HepG2 (cell line): ENCODE measurements at regions not wholly inside any gene's neighbourhood (a gene's known extent, or its start where the extent isn't known, plus 50 kb on each side); places are given as distances from the start of the nearest gene placed in this dataset.

Experiments
- ATAC-seq: fragments of 200-7000 bp; cut with Tn5 transposase; 3 replicates; pipeline ENCODE4 v1.9.1; 2020; ENCODE audit warnings: mild to moderate bottlenecking, moderate library complexity
- BruUV-seq: library from RNA; stranded (reverse); fragments of 400-500 nt; replicated peaks from 2 replicates; lab custom pipeline; 2021; lab: Mats Ljungman, UMichigan
- CTCF ChIA-PET: fragments of 300-600 bp; formaldehyde crosslinking; extraction: SDS; loops from one replicate; lab custom pipeline; 2021; ENCODE audit warnings: low total read pairs, inconsistent platforms, low intra/inter-chr PET ratio; lab: Yijun Ruan, JAX
- POLR2A ChIA-PET: fragments of 350-600 bp; sonication (Branson Sonifier 250); formaldehyde crosslinking; loops from one replicate; lab custom pipeline; 2020; ENCODE audit warnings: antibody characterized with exemption, inconsistent platforms; lab: Yijun Ruan, JAX
- DNase-seq: peaks from one replicate; pipeline ENCODE4 v3.0.0-alpha.2; 2015; ENCODE audit warnings: low spot score
- FAIRE-seq: peaks from 3 replicates; lab custom pipeline; 2011; peaks lifted over from hg19 to GRCh38; lab: Jason Lieb, UNC
- H2AFZ ChIP-seq: one replicate; pipeline ENCODE4 v1.6.1; 2011; ENCODE audit warnings: low read length, inconsistent platforms
- H3K27ac ChIP-seq: fragments of 300-600 bp; 3 replicates; pipeline ENCODE4 v1.8.0; 2011; ENCODE audit warnings: mixed run types, mild to moderate bottlenecking, mixed read lengths, low read length, inconsistent platforms; ENCODE audit not compliant: insufficient read depth; ENCODE audit errors: extremely low read length
- H3K27me3 ChIP-seq, 2 experiments: fragments of 200-600 bp in 1 of 2; 2 replicates in 1 of 2; 3 replicates in 1 of 2; pipeline versions ENCODE4 v1.6.0 to v1.8.0; 2011; ENCODE audit warnings: low read length in 2 of 2, mild to moderate bottlenecking in 2 of 2, moderate library complexity in 2 of 2, inconsistent platforms in 1 of 2; ENCODE audit not compliant: insufficient read depth in 2 of 2, control insufficient read depth in 1 of 2
- H3K36me3 ChIP-seq, 2 experiments: fragments of 200-600 bp in 1 of 2; replicated peaks in 1 of 2; 2 replicates in 1 of 2; 3 replicates in 1 of 2; pipeline versions ENCODE4 v1.5.1 to v1.8.0; 2011; ENCODE audit warnings: low read length in 2 of 2, inconsistent platforms in 1 of 2; ENCODE audit not compliant: insufficient read depth in 2 of 2, control insufficient read depth in 1 of 2
- H3K4me1 ChIP-seq: 2 replicates; pipeline ENCODE4 v1.5.1; 2012; ENCODE audit warnings: low read length, inconsistent platforms; ENCODE audit not compliant: insufficient read depth
- H3K4me2 ChIP-seq: 2 replicates; pipeline ENCODE4 v1.6.0; 2011; ENCODE audit warnings: low read depth, low read length, inconsistent platforms
- H3K4me3 ChIP-seq, 3 experiments: fragments of 200-600 bp in 1 of 3; sonication (generic), shearing (Covaris generic) in 1 of 3; replicated peaks in 1 of 3; 2 replicates each; pipeline ENCODE4 v1.5.1; 2011 to 2016; ENCODE audit warnings: low read length in 3 of 3, inconsistent platforms in 2 of 3, low read depth in 2 of 3, mild to moderate bottlenecking in 2 of 3, control low read depth in 1 of 3, mixed read lengths in 1 of 3; ENCODE audit not compliant: insufficient read depth in 1 of 3
- H3K79me2 ChIP-seq: one replicate; pipeline ENCODE4 v1.6.1; 2011; ENCODE audit warnings: low read length, inconsistent platforms; ENCODE audit not compliant: insufficient read depth
- H3K9ac ChIP-seq: 2 replicates; pipeline ENCODE4 v1.6.0; 2011; ENCODE audit warnings: mild to moderate bottlenecking, low read depth, low read length, inconsistent platforms; ENCODE audit not compliant: insufficient read depth
- H3K9me3 ChIP-seq: 2 replicates; pipeline ENCODE4 v1.5.1; 2012; ENCODE audit warnings: mild to moderate bottlenecking, low read length
- H4K20me1 ChIP-seq: 2 replicates; pipeline ENCODE4 v1.6.0; 2011; ENCODE audit warnings: inconsistent platforms, mild to moderate bottlenecking, low read length, moderate library complexity; ENCODE audit not compliant: insufficient read depth
- HDAC2 ChIP-seq: sonication (generic); formaldehyde crosslinking; IDR thresholded peaks from 2 replicates; pipeline ENCODE4 v1.4.0; 2020; ENCODE audit warnings: missing genetic modification reagents
- MAFF ChIP-seq: IDR thresholded peaks from 2 replicates; pipeline ENCODE4 v1.6.1; 2011; ENCODE audit warnings: low read depth, low read length, improper control_type of control experiment
- MAFK ChIP-seq, 2 experiments: IDR thresholded peaks in 1 of 2; conservative IDR thresholded peaks in 1 of 2; 2 replicates each; pipeline ENCODE4 v1.6.1; 2011; ENCODE audit warnings: improper control_type of control experiment in 2 of 2, low read length in 2 of 2
- NFE2L1 ChIP-seq: sonication (generic); formaldehyde crosslinking; IDR thresholded peaks from 2 replicates; pipeline ENCODE4 v1.4.0; 2020; ENCODE audit warnings: missing genetic modification reagents, mild to moderate bottlenecking, borderline replicate concordance
- NFE2L2 ChIP-seq: fragments of 150-350 bp; IDR thresholded peaks from 2 replicates; pipeline ENCODE4 v1.6.1; 2014; ENCODE audit warnings: low read length
- ZNF12 ChIP-seq: sonication (generic); formaldehyde crosslinking; IDR thresholded peaks from 2 replicates; pipeline ENCODE4 v1.5.0; 2020; ENCODE audit warnings: missing genetic modification reagents
- ZNF318 ChIP-seq: sonication (generic); formaldehyde crosslinking; IDR thresholded peaks from 2 replicates; pipeline ENCODE4 v1.4.0; 2020; ENCODE audit warnings: mild to moderate bottlenecking, missing genetic modification reagents
- ZNF564 ChIP-seq: sonication (generic); formaldehyde crosslinking; IDR thresholded peaks from 2 replicates; pipeline ENCODE4 v1.8.1; 2023; ENCODE audit warnings: mild to moderate bottlenecking, missing genetic modification reagents
- WGBS: methylation state at CpG from one replicate; pipeline ENCODE4 v1.1.6; 2017; ENCODE audit warnings: low lambda C conversion rate; 5-methylcytosine and 5-hydroxymethylcytosine counted together
- in situ Hi-C: cut with HindIII; loops from 2 replicates; pipeline ENCODE4 v1.10.0; 2017; ENCODE audit warnings: low pct_unique_long_range_greater_than_20kb; ENCODE audit not compliant: extremely low pct_ligation_motif_present
- intact Hi-C: fragments of 100-400 bp; cut with micrococcal nuclease; formaldehyde crosslinking; loops from one replicate; pipeline ENCODE4 v1.10.0; 2022; ENCODE audit not compliant: unreplicated experiment

- H3K9me3 ChIP-seq: no peaks in the 10 kb centered on the region
- FAIRE-seq (no peak), ATAC-seq (no peak), DNase-seq (no peak)
- no peaks in the 10 kb centered on the region for H3K36me3 ChIP-seq
- H3K79me2 ChIP-seq: no peaks in the 10 kb centered on the region
- H3K27me3 ChIP-seq: no peaks in the 10 kb centered on the region
- no peaks in the 10 kb centered on the region for H4K20me1 ChIP-seq
- ChIA-PET CTCF (no interaction called here), POLR2A (no interaction called here)
- peak; percentile 88 to 95 for TF ChIP-seq MAFK (conservative IDR thresholded peaks at IDR 0.05 in 1 of 2, IDR thresholded peaks at IDR 0.05 in 1 of 2; ENCODE audit: low read length in 2 of 2)
- no peak for TF ChIP-seq ZNF12
- peak; percentile 91 for TF ChIP-seq MAFF
- in situ Hi-C loops (no loop called here), intact Hi-C loops (no loop called here)
- H2AFZ ChIP-seq: no peak overlapping the region
- H3K27ac ChIP-seq: no peak overlapping the region
- 5% methylated on average over 1 of the region's 1 CpG for WGBS
- no peak overlapping the region for H3K9ac ChIP-seq
- no TSS peak for BruUV-seq
- H3K4me2 ChIP-seq: no peak overlapping the region
- H3K4me3 ChIP-seq: no peak overlapping the region
- no peaks in the 10 kb centered on the region for H3K4me1 ChIP-seq
These were observed 103.9 kb upstream of the ROBO1 start for GRCh38 chr3:79871656-79872055.

GRCh38 chr3:79870313-79870620 is 102.5 kb upstream of the ROBO1 start:
- ATAC-seq (no peak), DNase-seq (no peak), FAIRE-seq (no peak)
- H3K4me2 ChIP-seq: no peak overlapping the region
- H2AFZ ChIP-seq: no peak overlapping the region
- H3K27ac ChIP-seq: no peak overlapping the region
- H3K9ac ChIP-seq: no peak overlapping the region
- H3K9me3 ChIP-seq: no peaks in the 10 kb centered on the region
- intact Hi-C loops (no loop called here), in situ Hi-C loops (no loop called here)
- ChIA-PET POLR2A (no interaction called here), CTCF (no interaction called here)
- no peaks in the 10 kb centered on the region for H4K20me1 ChIP-seq
- no peaks in the 10 kb centered on the region for H3K36me3 ChIP-seq
- no peak overlapping the region for H3K4me3 ChIP-seq
- H3K4me1 ChIP-seq: no peaks in the 10 kb centered on the region
- H3K79me2 ChIP-seq: no peaks in the 10 kb centered on the region
- BruUV-seq: no TSS peak
- H3K27me3 ChIP-seq: no peaks in the 10 kb centered on the region
- TF ChIP-seq ZNF318 (CRISPR knock-in tag): no peak
- no peak for TF ChIP-seq HDAC2 (CRISPR knock-in tag)
- TF ChIP-seq NFE2L2: no peak
- TF ChIP-seq NFE2L1 (CRISPR knock-in tag): no peak
- TF ChIP-seq ZNF564: no peak
